Peyer's patch (tissue), 4 donors: ENCODE measurements at regions not wholly inside any gene's neighbourhood (a gene's known extent, or its start where the extent isn't known, plus 50 kb on each side); places are given as distances from the start of the nearest gene placed in this dataset.

Source experiments
- CTCF ChIP-seq, 6 experiments: fragments of 450-650 bp in 4 of 6; fragments of 200-600 bp in 2 of 6; sonication (generic) in 1 of 6; IDR thresholded peaks; one replicate each; pipeline ENCODE4 v1.5.1; 2017 to 2019; ENCODE audit warnings: antibody characterized with exemption in 6 of 6, mild to moderate bottlenecking in 3 of 6, moderate library complexity in 1 of 6
- POLR2A ChIP-seq, 2 donors: fragments of 450-650 bp; IDR thresholded peaks; one replicate each; pipeline ENCODE4 v1.5.1; 2017; ENCODE audit warnings: antibody characterized with exemption in 2 of 2, mild to moderate bottlenecking in 2 of 2, moderate library complexity in 2 of 2

- TF ChIP-seq POLR2A (IDR thresholded peaks at IDR 0.05) (no peak), CTCF (IDR thresholded peaks at IDR 0.05) (no peak)
Observed at GRCh38 chr14:106820119-106820518, 1293.7 kb downstream of the TMEM121 start.
